ENCODE measurements at regions not wholly inside any gene's neighbourhood (a gene's known extent, or its start where the extent isn't known, plus 50 kb on each side); places are given as distances from the start of the nearest gene placed in this dataset.

GRCh38 chr4:100869276-100869675, 351.5 kb upstream of the EMCN start:
- TF ChIP-seq, protein P1, sequence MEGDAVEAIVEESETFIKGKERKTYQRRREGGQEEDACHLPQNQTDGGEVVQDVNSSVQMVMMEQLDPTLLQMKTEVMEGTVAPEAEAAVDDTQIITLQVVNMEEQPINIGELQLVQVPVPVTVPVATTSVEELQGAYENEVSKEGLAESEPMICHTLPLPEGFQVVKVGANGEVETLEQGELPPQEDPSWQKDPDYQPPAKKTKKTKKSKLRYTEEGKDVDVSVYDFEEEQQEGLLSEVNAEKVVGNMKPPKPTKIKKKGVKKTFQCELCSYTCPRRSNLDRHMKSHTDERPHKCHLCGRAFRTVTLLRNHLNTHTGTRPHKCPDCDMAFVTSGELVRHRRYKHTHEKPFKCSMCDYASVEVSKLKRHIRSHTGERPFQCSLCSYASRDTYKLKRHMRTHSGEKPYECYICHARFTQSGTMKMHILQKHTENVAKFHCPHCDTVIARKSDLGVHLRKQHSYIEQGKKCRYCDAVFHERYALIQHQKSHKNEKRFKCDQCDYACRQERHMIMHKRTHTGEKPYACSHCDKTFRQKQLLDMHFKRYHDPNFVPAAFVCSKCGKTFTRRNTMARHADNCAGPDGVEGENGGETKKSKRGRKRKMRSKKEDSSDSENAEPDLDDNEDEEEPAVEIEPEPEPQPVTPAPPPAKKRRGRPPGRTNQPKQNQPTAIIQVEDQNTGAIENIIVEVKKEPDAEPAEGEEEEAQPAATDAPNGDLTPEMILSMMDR (IDR thresholded peaks at IDR 0.05), result no peak
- TF ChIP-seq POLR2AphosphoS5 (IDR thresholded peaks at IDR 0.05; ENCODE audit: insufficient read depth in 1 of 2, low read depth in 1 of 2), result no peak

Data from vagina (tissue), 2 donors.